H1 (cell line): ENCODE measurements at regions not wholly inside any gene's neighbourhood (a gene's known extent, or its start where the extent isn't known, plus 50 kb on each side); places are given as distances from the start of the nearest gene placed in this dataset.

Experiments
- CTCF ChIA-PET: fragments of 300-600 bp; sonication (Branson Sonifier 250); formaldehyde crosslinking; loops from one replicate; lab custom pipeline; 2021; ENCODE audit not compliant: partially characterized antibody; lab: Charles Lee
- POLR2A ChIA-PET: fragments of 300-600 bp; sonication (Branson Sonifier 250); formaldehyde crosslinking; loops from one replicate; lab custom pipeline; 2021; ENCODE audit warnings: inconsistent platforms; ENCODE audit not compliant: partially characterized antibody; lab: Charles Lee
- DNase-seq, 2 experiments: peaks; one replicate each; pipeline versions ENCODE4 v3.0.0 to v3.0.0-alpha.2; 2010 to 2022; ENCODE audit warnings: low spot score in 2 of 2, low read depth in 1 of 2, mixed read lengths in 1 of 2
- FAIRE-seq: peaks from 2 replicates; lab custom pipeline; 2011; peaks lifted over from hg19 to GRCh38; lab: Jason Lieb, UNC
- H2AFZ ChIP-seq: 2 replicates; pipeline ENCODE4 v1.8.1; 2012; ENCODE audit warnings: low read length, inconsistent platforms
- H2AK5ac ChIP-seq: 2 replicates; pipeline ENCODE4 v1.6.1; 2013; ENCODE audit warnings: low read depth, low read length
- H2BK120ac ChIP-seq: replicated peaks from 2 replicates; pipeline ENCODE3; 2013; ENCODE audit warnings: low read depth, low read length, inconsistent platforms
- H2BK12ac ChIP-seq: 2 replicates; pipeline ENCODE4 v1.6.1; 2013; ENCODE audit warnings: low read depth, low read length
- H2BK15ac ChIP-seq: 2 replicates; pipeline ENCODE4 v1.6.1; 2013; ENCODE audit warnings: low read length
- H2BK20ac ChIP-seq: 2 replicates; pipeline ENCODE4 v1.6.1; 2013; ENCODE audit warnings: low read length
- H2BK5ac ChIP-seq: 2 replicates; pipeline ENCODE4 v1.6.1; 2013; ENCODE audit warnings: low read depth, low read length
- H3K14ac ChIP-seq: 2 replicates; pipeline ENCODE4 v1.6.1; 2013; ENCODE audit warnings: inconsistent platforms; ENCODE audit not compliant: insufficient read length
- H3K18ac ChIP-seq: 2 replicates; pipeline ENCODE4 v1.6.1; 2013; ENCODE audit warnings: low read length; ENCODE audit errors: extremely low read depth
- H3K23ac ChIP-seq: 2 replicates; pipeline ENCODE4 v1.6.1; 2013; ENCODE audit warnings: inconsistent platforms; ENCODE audit not compliant: insufficient read length
- H3K23me2 ChIP-seq: 2 replicates; pipeline ENCODE4 v1.6.1; 2013; ENCODE audit warnings: low read depth, low read length
- H3K27ac ChIP-seq: 2 replicates; pipeline ENCODE4 v1.6.1; 2011; ENCODE audit warnings: low read depth, low read length, inconsistent platforms
- H3K27me3 ChIP-seq, 4 experiments: replicated peaks in 1 of 4; 1 replicate in 1 of 4; 2 replicates in 3 of 4; pipeline versions ENCODE4 v1.6.1 to v1.8.1; 2011 to 2013; ENCODE audit warnings: low read length in 3 of 4, mild to moderate bottlenecking in 3 of 4, inconsistent platforms in 2 of 4, mixed read lengths in 2 of 4, moderate library complexity in 1 of 4; ENCODE audit not compliant: control insufficient read depth in 3 of 4, insufficient read depth in 3 of 4; ENCODE audit errors: extremely low read depth in 1 of 4
- H3K36me3 ChIP-seq, 4 experiments: 2 replicates each; pipeline versions ENCODE4 v1.6.1 to v1.8.1; 2011 to 2013; ENCODE audit warnings: mild to moderate bottlenecking in 4 of 4, low read length in 3 of 4, moderate library complexity in 2 of 4, control low read depth in 1 of 4, inconsistent platforms in 1 of 4; ENCODE audit not compliant: insufficient read depth in 4 of 4, control insufficient read depth in 2 of 4
- H3K4ac ChIP-seq: replicated peaks from 2 replicates; pipeline ENCODE3; 2013; ENCODE audit warnings: low read length, low read depth, mixed read lengths, inconsistent platforms; ENCODE audit not compliant: insufficient read length
- H3K4me1 ChIP-seq, 4 experiments: replicated peaks in 1 of 4; 1 replicate in 1 of 4; 2 replicates in 3 of 4; pipeline versions ENCODE4 v1.6.1 to v1.8.1; 2011 to 2013; ENCODE audit warnings: low read length in 3 of 4, inconsistent platforms in 2 of 4, mixed read lengths in 1 of 4; ENCODE audit not compliant: insufficient read depth in 4 of 4, control insufficient read depth in 3 of 4
- H3K4me2 ChIP-seq, 2 experiments: 2 replicates each; pipeline versions ENCODE4 v1.6.1 to v1.8.1; 2011 to 2013; ENCODE audit warnings: low read depth in 2 of 2, low read length in 2 of 2, control low read depth in 1 of 2, inconsistent platforms in 1 of 2, mild to moderate bottlenecking in 1 of 2; ENCODE audit not compliant: insufficient read depth in 1 of 2
- H3K4me3 ChIP-seq, 4 experiments: fragments of 200-600, 300-600 bp in 1 of 4; sonication (generic), shearing (Covaris generic), sonication (Bioruptor Twin) in 1 of 4; 2 replicates each; pipeline versions ENCODE4 v1.5.1 to v1.8.1; 2011 to 2016; ENCODE audit warnings: low read length in 4 of 4, low read depth in 3 of 4, control low read depth in 2 of 4, inconsistent platforms in 2 of 4, mild to moderate bottlenecking in 2 of 4, mixed read lengths in 1 of 4, moderate library complexity in 1 of 4; ENCODE audit not compliant: insufficient read depth in 2 of 4; ENCODE audit errors: extremely low read depth in 1 of 4
- H3K56ac ChIP-seq: replicated peaks from 2 replicates; pipeline ENCODE3; 2013; ENCODE audit warnings: low read depth, mild to moderate bottlenecking, mixed read lengths, low read length, inconsistent platforms; ENCODE audit not compliant: insufficient read length
- H3K79me1 ChIP-seq: 2 replicates; pipeline ENCODE4 v1.6.1; 2013; ENCODE audit warnings: low read depth, low read length, control low read depth
- H3K79me2 ChIP-seq, 2 experiments: 2 replicates each; pipeline versions ENCODE4 v1.6.1 to v1.8.1; 2012 to 2013; ENCODE audit warnings: low read length in 2 of 2, mild to moderate bottlenecking in 2 of 2, inconsistent platforms in 1 of 2; ENCODE audit not compliant: insufficient read depth in 2 of 2, control insufficient read depth in 1 of 2
- H3K9ac ChIP-seq, 4 experiments: replicated peaks in 1 of 4; 1 replicate in 1 of 4; 2 replicates in 3 of 4; pipeline versions ENCODE4 v1.6.1 to v1.8.1; 2011 to 2013; ENCODE audit warnings: low read depth in 3 of 4, low read length in 3 of 4, control low read depth in 2 of 4, mild to moderate bottlenecking in 2 of 4, moderate library complexity in 2 of 4, inconsistent platforms in 1 of 4; ENCODE audit errors: extremely low read depth in 1 of 4
- H3K9me3 ChIP-seq, 2 experiments: 2 replicates each; pipeline versions ENCODE4 v1.6.1 to v1.8.1; 2012 to 2013; ENCODE audit warnings: mild to moderate bottlenecking in 2 of 2, moderate library complexity in 2 of 2, control low read depth in 1 of 2, inconsistent platforms in 1 of 2, low read depth in 1 of 2, low read length in 1 of 2, mixed read lengths in 1 of 2; ENCODE audit not compliant: insufficient read depth in 2 of 2
- H4K20me1 ChIP-seq, 2 experiments: replicated peaks in 1 of 2; 2 replicates each; pipeline versions ENCODE3 to v1.8.1; 2011 to 2013; ENCODE audit warnings: inconsistent platforms in 2 of 2, low read length in 2 of 2, mild to moderate bottlenecking in 1 of 2; ENCODE audit not compliant: insufficient read depth in 2 of 2, control insufficient read depth in 1 of 2
- H4K5ac ChIP-seq: 2 replicates; pipeline ENCODE4 v1.6.1; 2013; ENCODE audit warnings: low read length, low read depth, mixed read lengths, inconsistent platforms; ENCODE audit not compliant: insufficient read length
- H4K8ac ChIP-seq: 2 replicates; pipeline ENCODE4 v1.8.0; 2013; ENCODE audit warnings: mild to moderate bottlenecking, moderate library complexity, low read length, inconsistent platforms; ENCODE audit not compliant: insufficient read depth; ENCODE audit errors: extremely low read depth
- H4K91ac ChIP-seq: replicated peaks from 2 replicates; pipeline ENCODE3; 2013; ENCODE audit warnings: low read length, mixed read lengths, inconsistent platforms; ENCODE audit not compliant: insufficient read length
- CBX8 ChIP-seq: fragments of 300-800, 300-1000 bp; sonication (generic); IDR thresholded peaks from 2 replicates; pipeline ENCODE4 v1.7.1; 2016; ENCODE audit warnings: low read depth, low read length, borderline replicate concordance
- EP300 ChIP-seq, 2 experiments: IDR thresholded peaks; 1 replicate in 1 of 2; 2 replicates in 1 of 2; pipeline ENCODE4 v1.6.1; 2011 to 2012; ENCODE audit warnings: low read depth in 2 of 2, low read length in 2 of 2, mild to moderate bottlenecking in 2 of 2, borderline replicate concordance in 1 of 2, inconsistent platforms in 1 of 2, moderate library complexity in 1 of 2
- HDAC2 ChIP-seq, 2 experiments: fragments of 300-600 bp in 1 of 2; sonication (generic) in 1 of 2; IDR thresholded peaks; 2 replicates each; pipeline ENCODE4 v1.6.1; 2011 to 2012; ENCODE audit warnings: low read depth in 2 of 2, low read length in 2 of 2, mild to moderate bottlenecking in 2 of 2, moderate library complexity in 2 of 2, borderline replicate concordance in 1 of 2, inconsistent platforms in 1 of 2
- RAD21 ChIP-seq, 2 experiments: IDR thresholded peaks in 1 of 2; conservative IDR thresholded peaks in 1 of 2; 2 replicates each; pipeline ENCODE4 v1.6.1; 2011; ENCODE audit warnings: low read depth in 2 of 2, low read length in 2 of 2, improper control_type of control experiment in 1 of 2, inconsistent platforms in 1 of 2, mild to moderate bottlenecking in 1 of 2, moderate library complexity in 1 of 2
- RNF2 ChIP-seq: fragments of 200-900, 300-1000 bp; sonication (generic); IDR thresholded peaks from 2 replicates; pipeline ENCODE4 v1.7.1; 2016; ENCODE audit warnings: borderline replicate concordance, low read depth, mild to moderate bottlenecking, antibody characterized with exemption, low read length; ENCODE audit not compliant: poor library complexity, severe bottlenecking; ENCODE audit errors: missing control alignments
- SIX5 ChIP-seq: IDR thresholded peaks from 2 replicates; pipeline ENCODE4 v1.6.1; 2011; ENCODE audit warnings: mild to moderate bottlenecking, low read depth, low read length
- TEAD4 ChIP-seq: IDR thresholded peaks from 2 replicates; pipeline ENCODE4 v1.6.1; 2012; ENCODE audit warnings: low read depth, low read length, inconsistent platforms, mixed read lengths
- WGBS, 2 experiments: shearing (Covaris generic) in 1 of 2; methylation state at CpG; one replicate each; pipeline versions ENCODE4 v1.1.6 to v1.1.7; 2013 to 2015; ENCODE audit warnings: low lambda C conversion rate in 2 of 2, mixed read lengths in 2 of 2, inconsistent platforms in 1 of 2, low coverage in 1 of 2, missing lambda C conversion rate in 1 of 2; ENCODE audit not compliant: insufficient replicate concordance in 2 of 2, insufficient coverage in 1 of 2, insufficient read length in 1 of 2; ENCODE audit errors: extremely low coverage in 1 of 2, missing lambda C conversion rate in 1 of 2; 5-methylcytosine and 5-hydroxymethylcytosine counted together
- TF ChIP-seq, protein P1 (sequence below): IDR thresholded peaks from 2 replicates; pipeline ENCODE4 v1.6.1; 2011; ENCODE audit warnings: low read depth, mild to moderate bottlenecking, low read length; ENCODE audit not compliant: insufficient read depth
- TF ChIP-seq, protein P2 (sequence below): IDR thresholded peaks from 2 replicates; pipeline ENCODE4 v1.6.1; 2012; ENCODE audit warnings: low read length, inconsistent platforms

DNA sequence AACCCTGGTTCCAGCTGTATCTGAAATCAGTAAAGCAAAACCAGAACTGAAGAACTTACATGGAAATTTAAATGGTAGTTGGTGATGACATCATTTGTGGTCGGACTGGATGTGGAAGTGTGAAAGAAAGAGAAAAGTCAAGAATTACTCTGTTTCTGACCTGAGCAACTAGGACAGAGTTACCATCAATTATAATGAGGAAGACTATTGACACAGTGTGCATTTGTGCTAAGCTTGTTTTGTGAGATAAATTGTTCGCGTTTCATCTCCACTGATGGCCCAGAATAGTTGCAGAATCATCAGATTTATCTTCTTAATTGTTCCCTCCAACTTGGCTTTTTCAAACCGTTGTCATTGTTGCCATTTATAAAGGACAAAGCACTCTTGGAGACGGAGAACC is 410.6 kb upstream of the DEPDC1 start:
- 91% methylated on average over 5 of the region's 5 CpGs; no CpG with 5 or more reads in 1 of the 2 experiments for WGBS, 2 experiments
- no peak overlapping the region for H2AFZ ChIP-seq
- no peak overlapping the region for H4K8ac ChIP-seq
- H3K9ac ChIP-seq: no peak overlapping the region
- no peak overlapping the region for H3K18ac ChIP-seq
- H3K27ac ChIP-seq: no peak overlapping the region
- H3K4me1 ChIP-seq: no peaks in the 10 kb centered on the region
- ChIA-PET POLR2A (no interaction called here), CTCF (interaction anchor here (0.6 kb wide), 1 partner anchor 179 kb away, joined by 3 read pairs; no protein-coding TSS in a partner anchor)
- no peaks in the 10 kb centered on the region for H3K27me3 ChIP-seq
- H2BK15ac ChIP-seq: no peak overlapping the region
- no peak overlapping the region for H2BK5ac ChIP-seq
- H3K4me2 ChIP-seq: no peak overlapping the region
- H3K14ac ChIP-seq: no peak overlapping the region
- no peak overlapping the region for H3K23ac ChIP-seq
- H3K36me3 ChIP-seq: no peaks in the 10 kb centered on the region
- no peak overlapping the region for H2BK20ac ChIP-seq
- no peak for DNase-seq
- H2AK5ac ChIP-seq: no peak overlapping the region
- H3K4me3 ChIP-seq: no peak overlapping the region
- H2BK120ac ChIP-seq: no peak overlapping the region
- no peak overlapping the region for H2BK12ac ChIP-seq
- H4K5ac ChIP-seq: no peak overlapping the region
- no peak overlapping the region for H4K91ac ChIP-seq
- H3K56ac ChIP-seq: no peak overlapping the region
- H3K79me1 ChIP-seq: no peaks in the 10 kb centered on the region
- H3K4ac ChIP-seq: no peak overlapping the region
- no peaks in the 10 kb centered on the region for H4K20me1 ChIP-seq
- H3K23me2 ChIP-seq: no peaks in the 10 kb centered on the region
- FAIRE-seq: no peak
- 0 out of 4 replicates have a peak, but pooled peaks cover 0 to 4% of the 10 kb centered on the region in 2 experiments for H3K9me3 ChIP-seq
- H3K79me2 ChIP-seq: no peaks in the 10 kb centered on the region
- TF ChIP-seq RAD21 (IDR thresholded peaks at IDR 0.05 in 1 of 2, conservative IDR thresholded peaks at IDR 0.05 in 1 of 2; ENCODE audit: low read depth in 2 of 2, low read length in 2 of 2): no peak
- TF ChIP-seq, protein P1, sequence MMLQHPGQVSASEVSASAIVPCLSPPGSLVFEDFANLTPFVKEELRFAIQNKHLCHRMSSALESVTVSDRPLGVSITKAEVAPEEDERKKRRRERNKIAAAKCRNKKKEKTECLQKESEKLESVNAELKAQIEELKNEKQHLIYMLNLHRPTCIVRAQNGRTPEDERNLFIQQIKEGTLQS: no peak
- TF ChIP-seq SIX5: no peak
- TF ChIP-seq, protein P2, sequence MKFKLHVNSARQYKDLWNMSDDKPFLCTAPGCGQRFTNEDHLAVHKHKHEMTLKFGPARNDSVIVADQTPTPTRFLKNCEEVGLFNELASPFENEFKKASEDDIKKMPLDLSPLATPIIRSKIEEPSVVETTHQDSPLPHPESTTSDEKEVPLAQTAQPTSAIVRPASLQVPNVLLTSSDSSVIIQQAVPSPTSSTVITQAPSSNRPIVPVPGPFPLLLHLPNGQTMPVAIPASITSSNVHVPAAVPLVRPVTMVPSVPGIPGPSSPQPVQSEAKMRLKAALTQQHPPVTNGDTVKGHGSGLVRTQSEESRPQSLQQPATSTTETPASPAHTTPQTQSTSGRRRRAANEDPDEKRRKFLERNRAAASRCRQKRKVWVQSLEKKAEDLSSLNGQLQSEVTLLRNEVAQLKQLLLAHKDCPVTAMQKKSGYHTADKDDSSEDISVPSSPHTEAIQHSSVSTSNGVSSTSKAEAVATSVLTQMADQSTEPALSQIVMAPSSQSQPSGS: no peak
- no peak for TF ChIP-seq CBX8
- no peak for TF ChIP-seq HDAC2 (IDR thresholded peaks at IDR 0.05; ENCODE audit: borderline replicate concordance in 1 of 2, low read depth in 2 of 2, low read length in 2 of 2)
- no peak for TF ChIP-seq TEAD4
- no peak for TF ChIP-seq EP300 (IDR thresholded peaks at IDR 0.05; ENCODE audit: borderline replicate concordance in 1 of 2, low read depth in 2 of 2, low read length in 2 of 2)
- TF ChIP-seq RNF2: no peak
